KMS-11 (cell line): ENCODE measurements at regions not wholly inside any gene's neighbourhood (a gene's known extent, or its start where the extent isn't known, plus 50 kb on each side); places are given as distances from the start of the nearest gene placed in this dataset.

ENCODE experiments used
- H2AFZ ChIP-seq: fragments of 200-600 bp; sonication (generic); 2 replicates; pipeline ENCODE4 v1.6.1; 2016; ENCODE audit warnings: antibody characterized with exemption, mixed run types, low read depth
- H3K27ac ChIP-seq: fragments of 200-600 bp; sonication (generic); 2 replicates; pipeline ENCODE4 v1.6.1; 2016; ENCODE audit warnings: mild to moderate bottlenecking, mixed run types
- H3K27me3 ChIP-seq: fragments of 200-600 bp; sonication (generic); 2 replicates; pipeline ENCODE4 v1.6.1; 2017; ENCODE audit warnings: mild to moderate bottlenecking, low read depth, mixed run types, moderate library complexity; ENCODE audit not compliant: insufficient read depth
- H3K36me3 ChIP-seq: fragments of 200-600 bp; sonication (generic); 2 replicates; pipeline ENCODE4 v1.6.1; 2017; ENCODE audit warnings: mild to moderate bottlenecking, mixed run types; ENCODE audit not compliant: insufficient read depth
- H3K4me1 ChIP-seq: fragments of 200-600 bp; sonication (generic); 2 replicates; pipeline ENCODE4 v1.6.1; 2016; ENCODE audit warnings: mild to moderate bottlenecking, low read depth, mixed run types; ENCODE audit not compliant: poor library complexity, severe bottlenecking
- H3K4me2 ChIP-seq: fragments of 200-600 bp; sonication (generic); 2 replicates; pipeline ENCODE4 v1.7.0; 2016; ENCODE audit warnings: mild to moderate bottlenecking, mixed run types
- H3K4me3 ChIP-seq: fragments of 200-600 bp; sonication (generic); IDR thresholded peaks from 2 replicates; pipeline ENCODE4 v1.6.1; 2017; ENCODE audit warnings: low read depth, low read length, mixed read lengths; ENCODE audit not compliant: insufficient read depth
- H3K79me2 ChIP-seq: fragments of 200-600 bp; sonication (generic); 2 replicates; pipeline ENCODE4 v1.6.1; 2016; ENCODE audit warnings: low read depth, mixed run types; ENCODE audit not compliant: insufficient read depth
- H3K9ac ChIP-seq: fragments of 200-600 bp; sonication (generic); 2 replicates; pipeline ENCODE4 v1.6.1; 2016; ENCODE audit warnings: mild to moderate bottlenecking, mixed run types
- H4K20me1 ChIP-seq: fragments of 200-600 bp; sonication (generic); 2 replicates; pipeline ENCODE4 v1.6.1; 2016; ENCODE audit warnings: mild to moderate bottlenecking, mixed run types; ENCODE audit not compliant: insufficient read depth
- TF ChIP-seq, protein P1 (sequence below): fragments of 200-600 bp; sonication (generic); conservative IDR thresholded peaks from 2 replicates; pipeline ENCODE4 v1.6.1; 2017; ENCODE audit warnings: low read depth, mild to moderate bottlenecking, antibody characterized with exemption, low read length, moderate library complexity, mixed read lengths

GRCh38 chr1:208763971-208764370, 519.8 kb upstream of the PLXNA2 start:
- Histone ChIP-seq H2AFZ (no peak overlapping the region), H3K4me1 (no peaks in the 10 kb centered on the region), H3K27me3 (no peaks in the 10 kb centered on the region), H3K36me3 (no peaks in the 10 kb centered on the region), H3K27ac (no peak overlapping the region), H3K4me3 (no peak overlapping the region), H4K20me1 (no peaks in the 10 kb centered on the region), H3K79me2 (no peaks in the 10 kb centered on the region), H3K9ac (no peak overlapping the region), H3K4me2 (no peak overlapping the region)
- TF ChIP-seq, protein P1, sequence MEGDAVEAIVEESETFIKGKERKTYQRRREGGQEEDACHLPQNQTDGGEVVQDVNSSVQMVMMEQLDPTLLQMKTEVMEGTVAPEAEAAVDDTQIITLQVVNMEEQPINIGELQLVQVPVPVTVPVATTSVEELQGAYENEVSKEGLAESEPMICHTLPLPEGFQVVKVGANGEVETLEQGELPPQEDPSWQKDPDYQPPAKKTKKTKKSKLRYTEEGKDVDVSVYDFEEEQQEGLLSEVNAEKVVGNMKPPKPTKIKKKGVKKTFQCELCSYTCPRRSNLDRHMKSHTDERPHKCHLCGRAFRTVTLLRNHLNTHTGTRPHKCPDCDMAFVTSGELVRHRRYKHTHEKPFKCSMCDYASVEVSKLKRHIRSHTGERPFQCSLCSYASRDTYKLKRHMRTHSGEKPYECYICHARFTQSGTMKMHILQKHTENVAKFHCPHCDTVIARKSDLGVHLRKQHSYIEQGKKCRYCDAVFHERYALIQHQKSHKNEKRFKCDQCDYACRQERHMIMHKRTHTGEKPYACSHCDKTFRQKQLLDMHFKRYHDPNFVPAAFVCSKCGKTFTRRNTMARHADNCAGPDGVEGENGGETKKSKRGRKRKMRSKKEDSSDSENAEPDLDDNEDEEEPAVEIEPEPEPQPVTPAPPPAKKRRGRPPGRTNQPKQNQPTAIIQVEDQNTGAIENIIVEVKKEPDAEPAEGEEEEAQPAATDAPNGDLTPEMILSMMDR = no peak

DNA sequence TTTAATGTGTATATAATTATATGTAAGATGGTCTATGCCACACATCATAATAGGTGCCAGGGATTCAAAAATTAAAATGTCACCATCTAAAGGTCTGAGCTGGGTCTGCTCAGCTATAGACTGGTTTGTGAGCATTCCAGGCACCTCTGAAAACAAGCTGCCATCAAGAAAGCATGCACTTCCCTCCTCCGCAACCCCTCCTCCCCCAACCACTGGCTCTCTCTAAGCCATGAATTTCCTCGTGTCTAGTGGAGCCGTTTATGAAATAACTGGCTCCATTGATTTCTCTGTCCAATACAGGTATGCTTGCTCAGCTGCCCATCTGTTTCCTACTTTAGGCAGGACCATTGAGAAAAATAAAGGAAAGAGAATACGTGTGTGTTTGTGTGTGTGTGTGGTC, 522.6 kb upstream of the PLXNA2 start:
- TF ChIP-seq, protein P1 = no peak
- Histone ChIP-seq H2AFZ (no peak overlapping the region), H3K27ac (no peak overlapping the region), H3K4me2 (no peak overlapping the region), H3K36me3 (no peaks in the 10 kb centered on the region), H3K9ac (no peak overlapping the region), H3K27me3 (no peaks in the 10 kb centered on the region), H3K4me1 (no peaks in the 10 kb centered on the region), H3K4me3 (no peak overlapping the region), H4K20me1 (no peaks in the 10 kb centered on the region), H3K79me2 (no peaks in the 10 kb centered on the region)

- Histone ChIP-seq H4K20me1 (no peaks in the 10 kb centered on the region), H3K27ac (no peak overlapping the region), H3K36me3 (no peaks in the 10 kb centered on the region), H3K4me2 (no peak overlapping the region), H3K4me1 (no peaks in the 10 kb centered on the region), H2AFZ (no peak overlapping the region), H3K27me3 (no peaks in the 10 kb centered on the region), H3K4me3 (no peak overlapping the region), H3K9ac (no peak overlapping the region), H3K79me2 (no peaks in the 10 kb centered on the region)
- TF ChIP-seq, protein P1 = no peak
Observed at GRCh38 chr1:208767816-208768215, 523.6 kb upstream of the PLXNA2 start.

GRCh38 chr1:208772891-208773290, 528.7 kb upstream of the PLXNA2 start:
- TF ChIP-seq, protein P1 = no peak
- Histone ChIP-seq H3K4me2 (no peak overlapping the region), H3K79me2 (no peaks in the 10 kb centered on the region), H3K9ac (no peak overlapping the region), H3K27ac (no peak overlapping the region), H3K4me3 (no peak overlapping the region), H2AFZ (no peak overlapping the region), H4K20me1 (no peaks in the 10 kb centered on the region), H3K27me3 (no peaks in the 10 kb centered on the region), H3K4me1 (no peaks in the 10 kb centered on the region), H3K36me3 (no peaks in the 10 kb centered on the region)
